Neuronal stem cell (in vitro differentiated cells): ENCODE measurements at regions not wholly inside any gene's neighbourhood (a gene's known extent, or its start where the extent isn't known, plus 50 kb on each side); places are given as distances from the start of the nearest gene placed in this dataset.

Experiments used
- DNase-seq: peaks from one replicate; pipeline ENCODE4 v3.0.0-alpha.2; 2013; ENCODE audit warnings: low spot score
- H2AFZ ChIP-seq: one replicate; pipeline ENCODE4 v1.6.1; 2013; ENCODE audit warnings: mild to moderate bottlenecking, low read length, inconsistent platforms
- H2AK5ac ChIP-seq: 2 replicates; pipeline ENCODE4 v1.6.1; 2013; ENCODE audit warnings: low read depth, mild to moderate bottlenecking, inconsistent platforms, low read length, moderate library complexity, mixed read lengths
- H2BK120ac ChIP-seq: 2 replicates; pipeline ENCODE4 v1.6.1; 2013; ENCODE audit warnings: low read depth, mild to moderate bottlenecking, inconsistent platforms, low read length, moderate library complexity, mixed read lengths
- H2BK12ac ChIP-seq: one replicate; pipeline ENCODE4 v1.6.1; 2013; ENCODE audit warnings: low read length, inconsistent platforms
- H2BK15ac ChIP-seq: 2 replicates; pipeline ENCODE4 v1.6.1; 2013; ENCODE audit warnings: mild to moderate bottlenecking, low read length, inconsistent platforms, mixed read lengths
- H2BK5ac ChIP-seq: one replicate; pipeline ENCODE4 v1.6.1; 2013; ENCODE audit warnings: inconsistent platforms, mild to moderate bottlenecking, low read length, moderate library complexity
- H3K14ac ChIP-seq: one replicate; pipeline ENCODE4 v1.6.1; 2013; ENCODE audit warnings: low read length, inconsistent platforms
- H3K18ac ChIP-seq: 2 replicates; pipeline ENCODE4 v1.6.1; 2013; ENCODE audit warnings: low read length, inconsistent platforms
- H3K23ac ChIP-seq: 2 replicates; pipeline ENCODE4 v1.6.1; 2013; ENCODE audit warnings: low read depth, mild to moderate bottlenecking, mixed read lengths, low read length, inconsistent platforms; ENCODE audit not compliant: poor library complexity
- H3K27ac ChIP-seq: replicated peaks from 3 replicates; pipeline ENCODE4 v1.5.1; 2013; ENCODE audit warnings: low read length, inconsistent platforms
- H3K27me3 ChIP-seq, 3 experiments: 2 replicates each; pipeline ENCODE4 v1.6.1; 2013; ENCODE audit warnings: low read length in 3 of 3, mild to moderate bottlenecking in 2 of 3, inconsistent platforms in 1 of 3, low read depth in 1 of 3, mixed read lengths in 1 of 3, moderate library complexity in 1 of 3; ENCODE audit not compliant: control insufficient read depth in 3 of 3, insufficient read depth in 3 of 3
- H3K36me3 ChIP-seq, 2 donors: replicated peaks in 1 of 2; 2 replicates each; pipeline ENCODE4 v1.6.1; 2013; ENCODE audit warnings: low read length in 2 of 2; ENCODE audit not compliant: control insufficient read depth in 2 of 2, insufficient read depth in 2 of 2
- H3K4ac ChIP-seq: 2 replicates; pipeline ENCODE4 v1.6.1; 2013; ENCODE audit warnings: inconsistent platforms, mild to moderate bottlenecking, low read length, moderate library complexity
- H3K4me1 ChIP-seq, 2 donors: 1 replicate in 1 of 2; 2 replicates in 1 of 2; pipeline ENCODE4 v1.6.1; 2013; ENCODE audit warnings: low read length in 2 of 2, low read depth in 1 of 2; ENCODE audit not compliant: control insufficient read depth in 2 of 2, insufficient read depth in 1 of 2
- H3K4me2 ChIP-seq: one replicate; pipeline ENCODE4 v1.6.1; 2013; ENCODE audit warnings: mild to moderate bottlenecking, low read length, inconsistent platforms; ENCODE audit not compliant: insufficient read depth, poor library complexity, severe bottlenecking
- H3K4me3 ChIP-seq, 2 donors: 2 replicates each; pipeline ENCODE4 v1.5.1; 2013; ENCODE audit warnings: low read length in 2 of 2, mild to moderate bottlenecking in 2 of 2, inconsistent platforms in 1 of 2, moderate library complexity in 1 of 2
- H3K79me1 ChIP-seq: one replicate; pipeline ENCODE4 v1.6.1; 2013; ENCODE audit warnings: low read depth, mild to moderate bottlenecking, inconsistent platforms, low read length, moderate library complexity
- H3K9ac ChIP-seq: one replicate; pipeline ENCODE4 v1.6.1; 2013; ENCODE audit warnings: mild to moderate bottlenecking, low read depth, low read length, inconsistent platforms; ENCODE audit not compliant: poor library complexity
- H3K9me3 ChIP-seq, 2 donors: replicated peaks in 1 of 2; 2 replicates each; pipeline versions ENCODE3 to v1.6.1; 2013; ENCODE audit warnings: low read length in 2 of 2, mild to moderate bottlenecking in 2 of 2, inconsistent platforms in 1 of 2, low read depth in 1 of 2, mixed read lengths in 1 of 2, moderate library complexity in 1 of 2; ENCODE audit not compliant: control insufficient read depth in 2 of 2, insufficient read depth in 1 of 2
- H4K8ac ChIP-seq: one replicate; pipeline ENCODE4 v1.6.1; 2013; ENCODE audit warnings: low read depth, mild to moderate bottlenecking, inconsistent platforms, low read length, moderate library complexity
- H4K91ac ChIP-seq: one replicate; pipeline ENCODE4 v1.6.1; 2013; ENCODE audit warnings: low read length, low read depth, mild to moderate bottlenecking, inconsistent platforms; ENCODE audit not compliant: poor library complexity
- WGBS, 2 donors: extraction: QIAGEN DNeasy Blood & Tissue Kit; methylation state at CpG; one replicate each; pipeline ENCODE4 v1.1.7; 2013; ENCODE audit warnings: missing lambda C conversion rate in 2 of 2, mixed read lengths in 1 of 2; ENCODE audit not compliant: insufficient read length in 2 of 2, insufficient replicate concordance in 1 of 2; ENCODE audit errors: extremely low coverage in 2 of 2; 5-methylcytosine and 5-hydroxymethylcytosine counted together

DNA sequence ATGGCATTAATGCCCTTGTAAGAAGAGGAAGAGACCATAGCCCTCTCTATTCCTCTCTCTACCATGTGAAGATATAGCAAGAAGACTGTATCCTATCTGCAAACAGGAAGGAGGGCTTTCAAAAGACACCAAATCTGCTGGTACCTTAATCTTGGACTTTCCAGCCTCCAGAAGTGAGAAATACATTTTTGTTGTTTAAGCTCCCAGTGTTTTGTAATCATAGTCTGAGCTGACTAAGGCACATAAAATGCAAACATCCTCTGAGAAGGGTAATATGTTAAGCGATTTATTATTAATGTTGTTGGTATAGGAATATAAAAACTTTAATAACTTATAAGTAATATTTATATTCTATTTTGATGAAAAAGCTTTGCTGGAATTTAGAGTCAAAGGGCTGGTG, 559.8 kb downstream of the SUCLG1 start:
- Histone ChIP-seq H3K9ac (no peak overlapping the region), H3K27me3 (no peaks in the 10 kb centered on the region), H3K14ac (no peak overlapping the region), H3K23ac (no peak overlapping the region), H3K79me1 (no peaks in the 10 kb centered on the region), H2BK120ac (no peak overlapping the region), H3K4me3 (no peak overlapping the region), H3K27ac (no peak overlapping the region), H2BK12ac (no peak overlapping the region), H3K18ac (no peak overlapping the region), H4K91ac (no peak overlapping the region), H3K4ac (no peak overlapping the region), H2AK5ac (no peak overlapping the region), H2BK15ac (no peak overlapping the region), H4K8ac (no peak overlapping the region), H3K4me2 (no peak overlapping the region), H3K4me1 (peaks cover 0 to 2% of the 10 kb centered on the region in 2 donors), H3K36me3 (no peaks in the 10 kb centered on the region), H2BK5ac (no peak overlapping the region), H3K9me3 (no peaks in the 10 kb centered on the region), H2AFZ (no peak overlapping the region)
- no peak for DNase-seq
- WGBS, 2 donors: no CpG with 5 or more reads among the region's 1 CpG

DNA sequence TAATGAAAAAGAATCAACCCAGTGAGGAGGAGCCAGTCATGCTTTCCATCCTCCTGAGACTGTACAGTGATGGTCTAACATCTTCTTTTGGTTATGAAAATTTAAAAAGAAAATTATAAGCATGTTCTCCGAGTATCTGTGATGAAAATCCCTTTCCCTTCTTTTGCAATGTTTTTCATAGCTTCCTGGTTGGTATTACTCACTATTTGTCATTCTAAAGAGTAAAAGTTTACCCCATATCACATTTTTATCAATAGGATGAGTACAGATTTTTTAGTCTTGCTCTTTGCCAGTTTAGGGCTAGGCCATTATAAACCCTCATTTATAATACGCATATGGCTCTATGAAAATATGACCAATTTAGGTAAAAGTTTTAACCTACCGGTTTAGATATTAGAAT, 564.1 kb downstream of the SUCLG1 start:
- no peaks in the 10 kb centered on the region for H3K79me1 ChIP-seq
- H3K4ac ChIP-seq: no peak overlapping the region
- no peaks in the 10 kb centered on the region for H3K36me3 ChIP-seq
- H2AFZ ChIP-seq: no peak overlapping the region
- H3K4me3 ChIP-seq: no peak overlapping the region
- H3K14ac ChIP-seq: no peak overlapping the region
- H2BK12ac ChIP-seq: no peak overlapping the region
- H4K8ac ChIP-seq: no peak overlapping the region
- no peak overlapping the region for H2BK15ac ChIP-seq
- H3K18ac ChIP-seq: no peak overlapping the region
- no peak overlapping the region for H2BK5ac ChIP-seq
- WGBS, 2 donors: no CpG with 5 or more reads among the region's 3 CpGs
- H3K27ac ChIP-seq: no peak overlapping the region
- no peaks in the 10 kb centered on the region for H3K9me3 ChIP-seq
- H4K91ac ChIP-seq: no peak overlapping the region
- H3K4me2 ChIP-seq: no peak overlapping the region
- DNase-seq: no peak
- no peak overlapping the region for H3K23ac ChIP-seq
- no peak overlapping the region for H2BK120ac ChIP-seq
- H3K9ac ChIP-seq: no peak overlapping the region
- H3K4me1 ChIP-seq: no peaks in the 10 kb centered on the region
- H2AK5ac ChIP-seq: no peak overlapping the region
- no peaks in the 10 kb centered on the region for H3K27me3 ChIP-seq

DNA sequence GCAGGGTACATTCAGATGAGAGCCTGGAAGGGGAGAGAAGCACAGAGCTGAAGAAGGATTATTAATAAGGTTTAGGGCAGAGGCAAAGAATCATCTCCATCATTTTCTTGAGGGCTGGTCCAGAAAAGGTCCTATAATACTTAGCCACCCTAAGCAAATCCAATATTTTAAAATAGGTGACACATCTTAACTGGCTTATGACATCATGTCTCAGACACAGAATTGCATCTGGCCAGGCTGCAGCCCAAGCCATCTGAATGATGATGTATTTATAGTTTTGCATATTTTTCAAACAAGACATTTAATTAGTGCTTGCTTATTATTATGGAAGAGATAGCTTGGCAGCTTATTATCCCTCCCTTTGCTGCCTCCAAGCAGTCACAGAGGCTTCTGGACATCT, 571.3 kb downstream of the SUCLG1 start:
- no peak overlapping the region for H3K4me3 ChIP-seq
- no peak overlapping the region for H2BK120ac ChIP-seq
- no peak overlapping the region for H3K23ac ChIP-seq
- H3K9ac ChIP-seq: no peak overlapping the region
- H3K4me2 ChIP-seq: no peak overlapping the region
- no peak overlapping the region for H3K18ac ChIP-seq
- H3K14ac ChIP-seq: no peak overlapping the region
- H3K79me1 ChIP-seq: no peaks in the 10 kb centered on the region
- H2BK12ac ChIP-seq: no peak overlapping the region
- no peak overlapping the region for H3K27ac ChIP-seq
- H3K4me1 ChIP-seq: no peaks in the 10 kb centered on the region
- no peak overlapping the region for H3K4ac ChIP-seq
- no peak overlapping the region for H2AK5ac ChIP-seq
- no peak overlapping the region for H2BK15ac ChIP-seq
- H3K9me3 ChIP-seq: no peaks in the 10 kb centered on the region
- H3K36me3 ChIP-seq: no peaks in the 10 kb centered on the region
- no peak overlapping the region for H4K91ac ChIP-seq
- H3K27me3 ChIP-seq: no peaks in the 10 kb centered on the region
- DNase-seq: no peak
- no peak overlapping the region for H2AFZ ChIP-seq
- H2BK5ac ChIP-seq: no peak overlapping the region
- no peak overlapping the region for H4K8ac ChIP-seq

DNA sequence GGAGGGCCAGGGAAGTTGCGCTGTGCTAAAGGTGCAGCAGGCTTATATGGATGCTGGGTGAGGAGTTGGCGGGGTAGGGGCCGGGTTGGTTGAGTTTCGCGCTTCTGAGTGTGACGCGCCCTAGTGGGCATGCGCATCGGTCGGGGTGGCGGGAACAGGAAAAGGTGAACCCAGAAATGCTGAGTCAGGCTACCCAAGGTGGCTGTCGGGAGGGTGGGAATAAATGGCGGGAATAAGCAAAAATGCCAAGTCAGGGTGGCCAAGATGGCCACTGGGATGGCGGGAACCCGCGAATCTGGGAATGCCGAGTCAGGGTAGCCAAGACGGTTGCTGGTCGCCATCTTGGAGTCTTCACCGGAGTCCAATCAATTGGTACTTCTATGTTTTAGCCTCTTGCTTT, 580.0 kb downstream of the SUCLG1 start:
- no peak for DNase-seq

More for the DNA sequence above, 580.0 kb downstream of the SUCLG1 start:
- Histone ChIP-seq H2BK15ac (no peak overlapping the region), H3K27ac (no peak overlapping the region), H2BK120ac (no peak overlapping the region), H3K9ac (no peak overlapping the region), H3K18ac (no peak overlapping the region), H3K36me3 (no peaks in the 10 kb centered on the region), H3K14ac (no peak overlapping the region), H3K23ac (no peak overlapping the region), H3K4me1 (no peaks in the 10 kb centered on the region), H2BK12ac (no peak overlapping the region), H3K79me1 (no peaks in the 10 kb centered on the region), H3K4me2 (no peak overlapping the region), H3K4me3 (no peak overlapping the region), H2AFZ (no peak overlapping the region), H3K4ac (no peak overlapping the region), H4K8ac (no peak overlapping the region), H2AK5ac (no peak overlapping the region), H3K27me3 (no peaks in the 10 kb centered on the region), H2BK5ac (no peak overlapping the region), H4K91ac (no peak overlapping the region), H3K9me3 (peaks cover 0 to 1% of the 10 kb centered on the region in 2 donors)
- WGBS, 2 donors: no CpG with 5 or more reads among the region's 20 CpGs
